CD4-positive, alpha-beta T cell (primary cell): ENCODE measurements at regions not wholly inside any gene's neighbourhood (a gene's known extent, or its start where the extent isn't known, plus 50 kb on each side); places are given as distances from the start of the nearest gene placed in this dataset.

ENCODE experiments used
- ATAC-seq: fragments of 200-7000 bp; cut with Tn5 transposase; one replicate; pipeline ENCODE4 v1.10.0; 2022; ENCODE audit warnings: mild to moderate bottlenecking; ENCODE audit not compliant: poor library complexity
- CTCF ChIA-PET: fragments of 350-600 bp; sonication (Branson Sonifier 250); formaldehyde crosslinking; loops from one replicate; lab custom pipeline; 2021; ENCODE audit warnings: antibody characterized with exemption, inconsistent platforms; lab: Charles Lee
- POLR2A ChIA-PET: fragments of 350-600 bp; sonication (Branson Sonifier 250); formaldehyde crosslinking; loops from one replicate; lab custom pipeline; 2021; ENCODE audit warnings: antibody characterized with exemption, inconsistent platforms; lab: Charles Lee
- DNase-seq, 14 experiments: peaks; one replicate each; pipeline ENCODE4 v3.0.0-alpha.2; 2013 to 2020; ENCODE audit warnings: mixed read lengths in 2 of 14
- H3K27ac ChIP-seq, 2 donors: one replicate each; pipeline versions ENCODE4 v1.5.1 to v1.7.0; 2013; ENCODE audit warnings: low read length in 2 of 2, low read depth in 1 of 2, mild to moderate bottlenecking in 1 of 2
- H3K27me3 ChIP-seq, 2 experiments: 1 replicate in 1 of 2; 2 replicates in 1 of 2; pipeline versions ENCODE4 v1.6.1 to v1.7.0; 2013; ENCODE audit warnings: low read length in 2 of 2, control low read depth in 1 of 2, mild to moderate bottlenecking in 1 of 2, moderate library complexity in 1 of 2; ENCODE audit not compliant: insufficient read depth in 2 of 2, control insufficient read depth in 1 of 2
- H3K36me3 ChIP-seq: one replicate; pipeline ENCODE4 v1.6.1; 2013; ENCODE audit warnings: low read length, control low read depth; ENCODE audit not compliant: insufficient read depth
- H3K4me1 ChIP-seq: one replicate; pipeline ENCODE4 v1.6.1; 2013; ENCODE audit warnings: low read length, control low read depth; ENCODE audit not compliant: insufficient read depth
- H3K4me3 ChIP-seq: one replicate; pipeline ENCODE4 v1.5.1; 2013; ENCODE audit warnings: mild to moderate bottlenecking, low read length, moderate library complexity
- H3K9me3 ChIP-seq, 2 experiments: 1 replicate in 1 of 2; 2 replicates in 1 of 2; pipeline versions ENCODE4 v1.6.1 to v1.7.0; 2013; ENCODE audit warnings: low read length in 2 of 2, mild to moderate bottlenecking in 2 of 2, control low read depth in 1 of 2, moderate library complexity in 1 of 2; ENCODE audit not compliant: control insufficient read depth in 1 of 2, insufficient read depth in 1 of 2
- H3K27ac Mint-ChIP-seq: one replicate; pipeline ENCODE4 v1.8.0; 2020; ENCODE audit warnings: mixed read lengths
- H3K27me3 Mint-ChIP-seq: one replicate; pipeline ENCODE4 v1.8.0; 2021; ENCODE audit warnings: mixed read lengths
- H3K36me3 Mint-ChIP-seq: one replicate; pipeline ENCODE4 v1.8.0; 2021; ENCODE audit warnings: low read depth, mixed read lengths
- H3K4me1 Mint-ChIP-seq: one replicate; pipeline ENCODE4 v1.8.0; 2021; ENCODE audit warnings: low read depth, mixed read lengths
- H3K4me3 Mint-ChIP-seq: one replicate; pipeline ENCODE4 v1.8.0; 2020; ENCODE audit warnings: mild to moderate bottlenecking, mixed read lengths
- H3K9me3 Mint-ChIP-seq: one replicate; pipeline ENCODE4 v1.8.0; 2020; ENCODE audit warnings: mixed read lengths
- intact Hi-C, 2 experiments: fragments of 100-400 bp; cut with DNase I in 1 of 2; cut with micrococcal nuclease in 1 of 2; formaldehyde crosslinking; loops; one replicate each; pipeline versions ENCODE4 v1.15.1 to v1.9.0; 2023 to 2025; cut with DNase I, micrococcal nuclease
- TF ChIP-seq, protein P1 (sequence below): fragments of 200-600 bp; IDR thresholded peaks from one replicate; pipeline ENCODE4 v1.8.0; 2022; ENCODE audit warnings: antibody characterized with exemption, mild to moderate bottlenecking

DNA sequence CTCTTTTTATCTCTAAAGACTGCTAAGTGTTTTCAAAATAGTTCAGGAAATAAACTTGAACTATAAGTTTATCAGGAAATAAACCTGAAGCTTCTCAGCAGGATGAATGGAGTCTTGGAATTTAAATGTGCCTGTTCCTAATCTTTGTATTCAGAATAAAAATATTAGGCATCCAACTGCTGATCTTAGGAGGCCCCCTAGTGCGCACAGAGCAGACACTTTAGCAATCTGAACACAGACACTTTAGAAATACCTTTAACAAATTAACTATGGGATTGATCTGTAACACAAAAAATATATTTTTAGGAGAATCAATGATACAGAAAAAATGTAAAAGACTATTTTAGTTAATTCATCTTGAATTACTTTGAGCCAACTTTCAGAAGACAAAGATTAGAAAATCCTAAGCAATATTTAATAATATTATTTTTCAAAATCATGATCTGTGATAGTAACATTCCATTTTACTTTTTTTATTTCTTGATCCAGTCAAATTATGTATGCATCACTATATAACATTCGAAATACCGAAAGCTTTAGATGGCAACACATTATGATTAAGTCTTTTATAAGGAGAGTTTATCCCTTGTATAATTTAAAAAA is 80.9 kb downstream of the SLC41A2 start:
- ChIA-PET CTCF (interaction anchor here (0.6 to 1.2 kb wide), 3 partner anchors 495 to 949 kb away, joined by 3 to 4 read pairs (median 4); no protein-coding TSS in a partner anchor), POLR2A (no interaction called here)
- no peaks in the 10 kb centered on the region for H3K4me1 ChIP-seq
- no peaks in the 10 kb centered on the region for H3K4me1 Mint-ChIP-seq
- no peaks in the 10 kb centered on the region for H3K27me3 Mint-ChIP-seq
- no peaks in the 10 kb centered on the region for H3K36me3 ChIP-seq
- H3K9me3 Mint-ChIP-seq: no peaks in the 10 kb centered on the region
- H3K4me3 ChIP-seq: no peak overlapping the region
- ATAC-seq (peak; percentile 56), DNase-seq (peak; percentile 14 to 61 (median 27))
- H3K9me3 ChIP-seq: no peaks in the 10 kb centered on the region
- TF ChIP-seq, protein P1, sequence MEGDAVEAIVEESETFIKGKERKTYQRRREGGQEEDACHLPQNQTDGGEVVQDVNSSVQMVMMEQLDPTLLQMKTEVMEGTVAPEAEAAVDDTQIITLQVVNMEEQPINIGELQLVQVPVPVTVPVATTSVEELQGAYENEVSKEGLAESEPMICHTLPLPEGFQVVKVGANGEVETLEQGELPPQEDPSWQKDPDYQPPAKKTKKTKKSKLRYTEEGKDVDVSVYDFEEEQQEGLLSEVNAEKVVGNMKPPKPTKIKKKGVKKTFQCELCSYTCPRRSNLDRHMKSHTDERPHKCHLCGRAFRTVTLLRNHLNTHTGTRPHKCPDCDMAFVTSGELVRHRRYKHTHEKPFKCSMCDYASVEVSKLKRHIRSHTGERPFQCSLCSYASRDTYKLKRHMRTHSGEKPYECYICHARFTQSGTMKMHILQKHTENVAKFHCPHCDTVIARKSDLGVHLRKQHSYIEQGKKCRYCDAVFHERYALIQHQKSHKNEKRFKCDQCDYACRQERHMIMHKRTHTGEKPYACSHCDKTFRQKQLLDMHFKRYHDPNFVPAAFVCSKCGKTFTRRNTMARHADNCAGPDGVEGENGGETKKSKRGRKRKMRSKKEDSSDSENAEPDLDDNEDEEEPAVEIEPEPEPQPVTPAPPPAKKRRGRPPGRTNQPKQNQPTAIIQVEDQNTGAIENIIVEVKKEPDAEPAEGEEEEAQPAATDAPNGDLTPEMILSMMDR: peak; percentile 86
- H3K27ac ChIP-seq: no peak overlapping the region
- H3K27me3 ChIP-seq: no peaks in the 10 kb centered on the region
- H3K4me3 Mint-ChIP-seq: no peak overlapping the region
- H3K36me3 Mint-ChIP-seq: no peaks in the 10 kb centered on the region
- intact Hi-C loops: loop anchor here (1.0 to 5.0 kb wide), 7 partner anchors 176 to 676 kb away; partner anchors contain the start of genes TXNRD1 (in 2 of the 2) and CHST11 (in 1 of the 2)
- H3K27ac Mint-ChIP-seq: no peak overlapping the region

DNA sequence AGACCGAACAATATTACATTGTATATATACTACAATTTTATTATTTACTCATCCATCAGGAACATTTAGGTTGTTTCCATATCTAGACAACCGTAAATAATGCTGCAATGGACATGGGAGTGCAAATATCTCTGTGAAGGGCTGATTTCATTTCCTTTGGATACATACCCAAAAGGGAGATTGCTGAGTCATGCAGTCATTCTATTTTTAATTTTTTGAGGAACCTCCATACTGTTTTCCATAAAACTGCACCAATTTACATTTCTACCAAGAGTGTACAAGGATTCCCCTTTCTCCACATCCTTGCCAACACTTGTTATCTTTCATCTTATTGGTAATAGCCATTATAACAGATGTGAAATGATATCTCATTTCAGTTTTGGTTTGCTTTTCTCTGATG is 84.7 kb downstream of the SLC41A2 start:
- TF ChIP-seq, protein P1: no peak
- Histone ChIP-seq H3K27me3 (peaks cover 0 to 5% of the 10 kb centered on the region in 2 experiments), H3K27ac (no peak overlapping the region), H3K36me3 (no peaks in the 10 kb centered on the region), H3K4me3 (no peak overlapping the region), H3K4me1 (no peaks in the 10 kb centered on the region), H3K9me3 (no peaks in the 10 kb centered on the region)
- H3K4me1 Mint-ChIP-seq: no peaks in the 10 kb centered on the region
- H3K27me3 Mint-ChIP-seq: no peaks in the 10 kb centered on the region
- CTCF ChIA-PET: no interaction called here
- POLR2A ChIA-PET: no interaction called here
- H3K9me3 Mint-ChIP-seq: no peaks in the 10 kb centered on the region
- no peak overlapping the region for H3K27ac Mint-ChIP-seq
- no peak overlapping the region for H3K4me3 Mint-ChIP-seq
- H3K36me3 Mint-ChIP-seq: no peaks in the 10 kb centered on the region
- intact Hi-C loops: no loop called here
- ATAC-seq: no peak
- no peak for DNase-seq

DNA sequence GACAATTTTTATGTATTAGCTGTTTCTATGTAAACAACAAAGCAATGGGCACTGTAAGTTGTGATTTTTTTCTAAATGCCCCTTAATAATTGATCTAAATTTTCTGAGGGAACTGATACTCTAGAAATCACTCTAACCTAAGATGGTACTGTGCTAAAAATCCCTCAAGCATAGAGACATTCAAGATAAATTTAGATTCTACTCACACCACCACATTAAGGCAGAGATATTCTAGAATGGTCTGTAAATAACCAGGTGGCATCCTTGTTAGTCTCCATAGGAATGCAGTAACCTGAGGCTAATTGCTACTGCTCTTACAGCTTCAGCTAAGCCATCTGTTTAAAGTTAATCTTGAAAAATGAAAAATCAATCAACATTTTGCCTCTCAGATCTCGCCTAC is 87.3 kb downstream of the SLC41A2 start:
- Mint-ChIP-seq H3K27me3 (no peaks in the 10 kb centered on the region), H3K4me3 (no peak overlapping the region), H3K9me3 (no peaks in the 10 kb centered on the region), H3K27ac (no peak overlapping the region), H3K4me1 (no peaks in the 10 kb centered on the region), H3K36me3 (no peaks in the 10 kb centered on the region)
- no peak for DNase-seq
- no peaks in the 10 kb centered on the region for H3K9me3 ChIP-seq
- CTCF ChIA-PET: interaction anchor here (2.5 kb wide), 1 partner anchor 489 kb away, joined by 9 read pairs; no protein-coding TSS in a partner anchor
- peaks cover 0 to 5% of the 10 kb centered on the region in 2 experiments for H3K27me3 ChIP-seq
- H3K4me1 ChIP-seq: no peaks in the 10 kb centered on the region
- no peak overlapping the region for H3K27ac ChIP-seq
- no peak for ATAC-seq
- POLR2A ChIA-PET: no interaction called here
- no peaks in the 10 kb centered on the region for H3K36me3 ChIP-seq
- no peak overlapping the region for H3K4me3 ChIP-seq
- intact Hi-C loops: no loop called here
- TF ChIP-seq, protein P1: no peak
